Osteoblast (primary cell): ENCODE measurements at regions not wholly inside any gene's neighbourhood (a gene's known extent, or its start where the extent isn't known, plus 50 kb on each side); places are given as distances from the start of the nearest gene placed in this dataset.

ENCODE experiments used
- DNase-seq: peaks from one replicate; pipeline ENCODE4 v3.0.0; 2011; ENCODE audit warnings: low spot score, mixed read lengths; ENCODE audit not compliant: insufficient read length; ENCODE audit errors: missing footprints
- H2AFZ ChIP-seq: 2 replicates; pipeline ENCODE4 v1.6.0; 2011; ENCODE audit warnings: mild to moderate bottlenecking, low read length
- H3K27ac ChIP-seq: 2 replicates; pipeline ENCODE4 v1.5.1; 2011; ENCODE audit warnings: mild to moderate bottlenecking, low read depth, low read length, moderate library complexity
- H3K27me3 ChIP-seq: 2 replicates; pipeline ENCODE4 v1.6.0; 2012; ENCODE audit warnings: mild to moderate bottlenecking, control low read depth, inconsistent platforms, low read length, moderate library complexity; ENCODE audit not compliant: insufficient read depth
- H3K36me3 ChIP-seq: 2 replicates; pipeline ENCODE4 v1.5.1; 2011; ENCODE audit warnings: mild to moderate bottlenecking, low read length, control low read depth, moderate library complexity; ENCODE audit not compliant: insufficient read depth
- H3K4me1 ChIP-seq: 2 replicates; pipeline ENCODE4 v1.5.1; 2011; ENCODE audit warnings: mild to moderate bottlenecking, low read length, control low read depth, moderate library complexity; ENCODE audit not compliant: insufficient read depth
- H3K4me2 ChIP-seq: 2 replicates; pipeline ENCODE4 v1.6.0; 2011; ENCODE audit warnings: mild to moderate bottlenecking, low read length; ENCODE audit not compliant: insufficient read depth
- H3K4me3 ChIP-seq: fragments of 200-600 bp; sonication (generic); 3 replicates; pipeline ENCODE4 v1.5.1; 2012; ENCODE audit warnings: mild to moderate bottlenecking, low read length, inconsistent platforms; ENCODE audit not compliant: insufficient read depth
- H3K79me2 ChIP-seq: 2 replicates; pipeline ENCODE4 v1.6.0; 2012; ENCODE audit warnings: mild to moderate bottlenecking, low read length, control low read depth, inconsistent platforms; ENCODE audit not compliant: insufficient read depth
- H3K9me3 ChIP-seq: 2 replicates; pipeline ENCODE4 v1.5.1; 2011; ENCODE audit warnings: low read depth, low read length, control low read depth
- H4K20me1 ChIP-seq: 2 replicates; pipeline ENCODE4 v1.6.0; 2012; ENCODE audit warnings: mild to moderate bottlenecking, low read length, control low read depth; ENCODE audit not compliant: insufficient read depth
- CTCF ChIP-seq: IDR thresholded peaks from 2 replicates; pipeline ENCODE4 v1.5.1; 2011; ENCODE audit warnings: mild to moderate bottlenecking, low read depth, low read length, moderate library complexity; ENCODE audit errors: extremely low read depth

- Histone ChIP-seq H3K27me3 (no peaks in the 10 kb centered on the region), H3K27ac (no peak overlapping the region), H3K4me2 (no peak overlapping the region), H4K20me1 (no peaks in the 10 kb centered on the region), H3K36me3 (no peaks in the 10 kb centered on the region), H3K9me3 (peaks cover 5% of the 10 kb centered on the region), H2AFZ (no peak overlapping the region), H3K4me1 (no peaks in the 10 kb centered on the region), H3K79me2 (no peaks in the 10 kb centered on the region), H3K4me3 (no peak overlapping the region)
- no peak for DNase-seq
- no peak for TF ChIP-seq CTCF
Observed at GRCh38 chr15:97316362-97316761, 644.1 kb upstream of the ARRDC4 start.

DNA sequence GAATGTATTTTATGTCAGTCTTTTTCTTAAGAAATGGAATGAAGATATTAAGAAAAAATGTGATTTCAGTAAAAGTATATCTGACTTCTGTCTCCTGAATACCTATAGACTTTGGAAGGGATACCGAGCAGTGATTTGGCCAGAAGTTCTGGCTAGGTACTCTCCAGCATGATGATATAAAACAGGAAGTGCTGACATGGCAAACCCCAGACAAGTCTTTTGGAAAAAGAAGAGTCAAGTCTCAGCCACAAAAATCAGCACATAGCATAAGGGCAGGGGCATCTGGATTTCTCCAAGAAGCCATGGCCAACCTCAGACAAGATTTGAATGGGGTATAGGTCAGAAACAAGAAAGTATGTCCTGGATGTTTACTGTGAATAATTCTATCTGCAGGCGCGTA is 643.3 kb upstream of the ARRDC4 start:
- Histone ChIP-seq H3K4me2 (no peak overlapping the region), H3K9me3 (peaks cover 5% of the 10 kb centered on the region), H3K27me3 (no peaks in the 10 kb centered on the region), H3K27ac (no peak overlapping the region), H3K79me2 (no peaks in the 10 kb centered on the region), H2AFZ (no peak overlapping the region), H3K4me3 (no peak overlapping the region), H3K36me3 (no peaks in the 10 kb centered on the region), H4K20me1 (no peaks in the 10 kb centered on the region), H3K4me1 (no peaks in the 10 kb centered on the region)
- no peak for DNase-seq
- no peak for TF ChIP-seq CTCF

DNA sequence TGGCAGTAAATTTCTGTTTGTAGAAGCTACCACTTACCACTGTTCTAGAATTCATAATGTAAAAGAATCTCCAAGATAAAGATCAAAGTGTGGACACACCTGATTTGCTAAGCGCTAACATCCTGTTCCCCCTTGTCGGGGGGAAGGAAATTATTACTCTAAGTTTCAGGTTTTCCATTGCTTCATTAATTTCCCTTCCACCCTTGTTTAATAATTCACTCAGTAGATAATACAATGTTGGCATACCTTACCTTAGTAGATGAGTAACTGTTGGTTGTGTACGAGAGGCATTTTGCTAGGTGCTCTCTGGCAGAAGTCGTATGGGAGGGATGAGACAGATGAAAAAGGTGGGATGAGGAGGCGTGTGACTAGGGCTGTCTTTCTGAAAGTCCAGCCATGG is 641.2 kb upstream of the ARRDC4 start:
- TF ChIP-seq CTCF, result no peak
- Histone ChIP-seq H3K9me3 (peaks cover 3% of the 10 kb centered on the region), H4K20me1 (no peaks in the 10 kb centered on the region), H3K4me2 (no peak overlapping the region), H3K27me3 (no peaks in the 10 kb centered on the region), H3K4me1 (no peaks in the 10 kb centered on the region), H3K36me3 (no peaks in the 10 kb centered on the region), H3K27ac (no peak overlapping the region), H2AFZ (no peak overlapping the region), H3K4me3 (no peak overlapping the region), H3K79me2 (no peaks in the 10 kb centered on the region)
- DNase-seq, result no peak

DNA sequence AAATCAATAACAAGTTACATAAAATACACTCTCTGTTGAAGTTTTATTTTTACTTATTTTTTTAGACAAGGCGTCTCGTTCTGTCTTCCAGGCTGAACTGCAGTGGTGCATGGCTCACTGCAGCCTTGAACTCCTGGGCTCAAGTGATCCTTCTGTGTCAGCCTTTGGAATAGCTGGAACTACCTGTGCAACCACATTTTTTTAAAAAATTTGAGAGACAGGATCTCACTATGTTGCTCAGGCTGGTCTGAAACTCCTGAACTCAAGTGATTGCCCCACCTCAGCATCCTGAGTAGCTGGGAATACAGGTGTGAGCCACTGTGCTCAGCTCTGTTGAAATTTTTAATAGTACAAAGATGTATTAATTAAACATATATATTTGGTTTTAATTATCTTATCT is 614.3 kb upstream of the ARRDC4 start:
- DNase-seq, result no peak
- Histone ChIP-seq H3K79me2 (no peaks in the 10 kb centered on the region), H3K4me1 (no peaks in the 10 kb centered on the region), H4K20me1 (no peaks in the 10 kb centered on the region), H3K27ac (no peak overlapping the region), H3K4me2 (no peak overlapping the region), H3K27me3 (no peaks in the 10 kb centered on the region), H3K36me3 (no peaks in the 10 kb centered on the region), H3K9me3 (peaks cover 4% of the 10 kb centered on the region), H3K4me3 (no peak overlapping the region), H2AFZ (no peak overlapping the region)
- no peak for TF ChIP-seq CTCF
